Bronchial epithelial cell (primary cell): ENCODE measurements at regions not wholly inside any gene's neighbourhood (a gene's known extent, or its start where the extent isn't known, plus 50 kb on each side); places are given as distances from the start of the nearest gene placed in this dataset.

ENCODE experiments used
- DNase-seq: peaks from one replicate; pipeline ENCODE4 v3.0.0-alpha.2; 2010; ENCODE audit warnings: low read depth
- FAIRE-seq: peaks from 2 replicates; lab custom pipeline; 2011; peaks lifted over from hg19 to GRCh38; lab: Jason Lieb, UNC
- H3K27me3 ChIP-seq: 2 replicates; pipeline ENCODE4 v1.5.1; 2011; ENCODE audit warnings: low read length; ENCODE audit not compliant: control insufficient read depth, insufficient read depth
- H3K36me3 ChIP-seq: 2 replicates; pipeline ENCODE4 v1.5.1; 2011; ENCODE audit warnings: low read length; ENCODE audit not compliant: control insufficient read depth, insufficient read depth
- H3K4me3 ChIP-seq: 2 replicates; pipeline ENCODE4 v1.5.1; 2011; ENCODE audit warnings: mild to moderate bottlenecking, low read depth, low read length, control low read depth
- TF ChIP-seq, protein P1 (sequence below): IDR thresholded peaks from 2 replicates; pipeline ENCODE4 v1.5.1; 2011; ENCODE audit warnings: mild to moderate bottlenecking, moderate library complexity, low read length, control low read depth, inconsistent platforms; ENCODE audit not compliant: insufficient read depth, severe bottlenecking

DNA sequence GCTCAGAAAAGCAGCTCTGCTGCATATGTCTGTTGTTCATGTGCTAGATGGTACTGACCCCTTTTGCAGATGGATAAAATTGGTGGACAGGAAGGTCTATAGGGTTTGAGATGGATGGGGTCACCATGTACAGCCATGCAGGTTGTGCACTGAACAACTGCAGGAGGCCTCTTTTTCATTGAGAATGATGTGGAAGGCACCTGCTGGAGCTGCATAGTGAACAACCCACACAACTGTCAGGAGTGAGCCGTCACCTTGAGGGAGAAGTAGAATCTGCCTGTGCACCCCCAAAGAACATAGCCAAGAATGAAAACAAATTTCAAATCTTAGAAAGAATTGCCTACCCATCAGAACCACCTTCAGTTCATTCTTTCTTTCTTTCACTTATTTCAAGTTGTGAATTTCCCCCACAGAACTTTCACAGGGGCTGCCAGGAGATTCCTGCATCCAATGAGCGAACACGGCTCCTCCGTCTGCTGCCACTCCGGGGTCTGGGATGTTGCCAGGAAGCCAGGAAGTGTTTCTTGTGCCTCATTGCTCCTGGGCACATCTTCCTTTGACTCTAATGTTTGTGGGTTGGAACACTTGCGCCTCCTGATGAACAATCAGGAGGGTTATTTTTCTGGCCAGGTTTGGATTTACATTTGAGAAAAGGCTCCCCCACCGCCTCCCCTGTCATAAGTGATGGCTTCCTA is 53.7 kb upstream of the DOCK1 start:
- H3K4me3 ChIP-seq, result no peak overlapping the region
- DNase-seq, result no peak
- FAIRE-seq, result no peak
- TF ChIP-seq, protein P1, sequence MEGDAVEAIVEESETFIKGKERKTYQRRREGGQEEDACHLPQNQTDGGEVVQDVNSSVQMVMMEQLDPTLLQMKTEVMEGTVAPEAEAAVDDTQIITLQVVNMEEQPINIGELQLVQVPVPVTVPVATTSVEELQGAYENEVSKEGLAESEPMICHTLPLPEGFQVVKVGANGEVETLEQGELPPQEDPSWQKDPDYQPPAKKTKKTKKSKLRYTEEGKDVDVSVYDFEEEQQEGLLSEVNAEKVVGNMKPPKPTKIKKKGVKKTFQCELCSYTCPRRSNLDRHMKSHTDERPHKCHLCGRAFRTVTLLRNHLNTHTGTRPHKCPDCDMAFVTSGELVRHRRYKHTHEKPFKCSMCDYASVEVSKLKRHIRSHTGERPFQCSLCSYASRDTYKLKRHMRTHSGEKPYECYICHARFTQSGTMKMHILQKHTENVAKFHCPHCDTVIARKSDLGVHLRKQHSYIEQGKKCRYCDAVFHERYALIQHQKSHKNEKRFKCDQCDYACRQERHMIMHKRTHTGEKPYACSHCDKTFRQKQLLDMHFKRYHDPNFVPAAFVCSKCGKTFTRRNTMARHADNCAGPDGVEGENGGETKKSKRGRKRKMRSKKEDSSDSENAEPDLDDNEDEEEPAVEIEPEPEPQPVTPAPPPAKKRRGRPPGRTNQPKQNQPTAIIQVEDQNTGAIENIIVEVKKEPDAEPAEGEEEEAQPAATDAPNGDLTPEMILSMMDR, result no peak
- no peaks in the 10 kb centered on the region for H3K27me3 ChIP-seq
- H3K36me3 ChIP-seq, result no peaks in the 10 kb centered on the region

DNA sequence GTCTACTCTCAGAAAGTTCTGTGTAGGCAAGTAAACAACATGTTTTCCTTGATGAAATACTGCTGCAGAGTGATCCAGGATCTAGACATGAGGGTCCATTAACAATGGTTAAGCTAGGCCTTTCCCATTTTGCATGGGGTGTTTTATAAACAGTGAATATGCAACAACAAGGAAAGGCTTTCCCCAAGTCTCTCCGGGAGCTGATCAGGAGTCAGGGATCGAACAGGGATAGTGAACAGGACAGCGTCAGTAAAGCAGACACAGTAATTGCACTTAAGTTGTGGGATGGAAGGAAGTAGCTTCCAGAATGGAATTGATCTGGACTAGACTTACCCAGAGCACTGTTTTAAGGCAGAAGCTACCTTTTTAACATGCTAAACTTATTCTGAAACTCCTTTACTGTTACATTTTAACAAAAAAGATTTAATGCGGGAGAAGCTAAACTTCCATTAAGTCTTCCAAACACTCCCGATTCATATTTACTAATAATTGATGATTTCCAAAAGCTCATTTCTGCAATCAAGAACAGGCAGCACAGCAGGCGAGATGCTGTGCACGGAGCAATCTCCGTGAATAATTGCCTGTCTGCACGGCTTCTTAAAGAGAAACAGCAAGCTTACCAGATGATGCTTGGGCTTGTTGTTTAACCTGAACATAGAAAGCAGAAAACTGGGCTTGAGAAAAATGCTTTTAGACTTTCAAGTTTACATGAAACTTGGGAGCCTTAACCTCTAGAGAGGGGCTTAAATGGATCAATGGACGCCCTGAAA is 50.3 kb upstream of the DOCK1 start:
- DNase-seq (no peak), FAIRE-seq (no peak)
- Histone ChIP-seq H3K36me3 (no peaks in the 10 kb centered on the region), H3K27me3 (no peaks in the 10 kb centered on the region), H3K4me3 (no peak overlapping the region)
- TF ChIP-seq, protein P1, result no peak
